Cardiac muscle cell (in vitro differentiated cells and primary cell): ENCODE measurements at regions not wholly inside any gene's neighbourhood (a gene's known extent, or its start where the extent isn't known, plus 50 kb on each side); places are given as distances from the start of the nearest gene placed in this dataset.

Source experiments
- DNase-seq, 2 donors: peaks; one replicate each; pipeline versions ENCODE4 v3.0.0 to v3.0.0-alpha.2; 2010 to 2017; ENCODE audit warnings: low read depth in 1 of 2, low spot score in 1 of 2
- H3K27ac ChIP-seq: fragments of 200-600 bp; sonication (generic); 2 replicates; pipeline ENCODE4 v1.5.1; 2016
- H3K27me3 ChIP-seq: fragments of 200-600 bp; sonication (generic); 2 replicates; pipeline ENCODE4 v1.6.0; 2016; ENCODE audit warnings: control low read depth
- H3K36me3 ChIP-seq: fragments of 200-600 bp; sonication (generic); 2 replicates; pipeline ENCODE4 v1.5.1; 2016; ENCODE audit warnings: control low read depth
- H3K4me1 ChIP-seq: fragments of 200-600 bp; sonication (generic); 2 replicates; pipeline ENCODE4 v1.8.1; 2017; ENCODE audit warnings: low read depth, mild to moderate bottlenecking, mixed run types
- H3K4me3 ChIP-seq: fragments of 200-600 bp; sonication (generic); 2 replicates; pipeline ENCODE4 v1.5.1; 2016; ENCODE audit warnings: mild to moderate bottlenecking
- H3K9me3 ChIP-seq: fragments of 200-600 bp; sonication (generic); 2 replicates; pipeline ENCODE4 v1.5.1; 2017; ENCODE audit warnings: low read depth, mild to moderate bottlenecking, control low read depth
- TF ChIP-seq, protein P1 (sequence below): IDR thresholded peaks from 2 replicates; pipeline ENCODE4 v1.5.1; 2012; ENCODE audit warnings: low read depth, mild to moderate bottlenecking, low read length

DNA sequence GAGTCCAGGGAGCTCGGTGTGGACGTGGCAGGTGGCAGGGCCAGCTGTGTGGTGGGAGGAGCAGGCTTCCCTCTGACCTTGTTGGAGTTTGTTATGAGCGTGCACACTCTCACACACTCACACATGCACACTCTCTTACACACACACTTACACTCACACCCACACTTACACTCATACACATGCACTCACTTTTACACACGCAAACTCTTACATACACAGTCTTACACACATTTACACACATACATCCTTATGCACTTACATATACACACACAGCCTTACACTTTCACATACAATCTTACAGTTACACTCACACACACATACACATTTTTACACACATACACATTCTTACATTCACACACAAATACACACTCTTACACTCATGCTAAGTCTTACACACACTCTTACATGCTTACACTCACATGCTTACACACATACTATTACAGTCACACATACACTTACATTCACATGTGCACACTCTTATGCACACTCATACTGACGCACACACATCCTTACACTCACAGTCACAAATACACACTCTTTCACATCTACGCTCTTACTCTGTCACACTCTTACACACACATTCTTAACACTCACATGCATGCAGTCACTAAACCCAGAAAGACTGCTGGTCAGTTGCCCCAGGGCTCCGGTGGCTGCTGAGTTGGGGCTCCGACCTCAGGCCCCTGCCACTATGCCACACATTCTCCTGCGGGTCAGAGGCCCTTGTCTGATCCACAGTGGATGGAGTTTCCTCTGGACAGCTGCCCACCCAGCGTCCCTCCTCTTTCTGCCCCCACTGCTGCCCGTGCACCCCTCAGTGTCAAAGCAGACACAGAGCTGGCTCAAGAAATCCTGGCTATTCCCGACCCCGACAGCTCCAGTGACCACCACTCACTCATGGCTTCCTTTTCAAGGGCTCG, 95.8 kb downstream of the ADRA2C start:
- Histone ChIP-seq H3K4me1 (no peaks in the 10 kb centered on the region), H3K27ac (no peak overlapping the region), H3K36me3 (no peaks in the 10 kb centered on the region), H3K27me3 (peaks cover 31% of the 10 kb centered on the region), H3K9me3 (no peaks in the 10 kb centered on the region), H3K4me3 (no peak overlapping the region)
- TF ChIP-seq, protein P1, sequence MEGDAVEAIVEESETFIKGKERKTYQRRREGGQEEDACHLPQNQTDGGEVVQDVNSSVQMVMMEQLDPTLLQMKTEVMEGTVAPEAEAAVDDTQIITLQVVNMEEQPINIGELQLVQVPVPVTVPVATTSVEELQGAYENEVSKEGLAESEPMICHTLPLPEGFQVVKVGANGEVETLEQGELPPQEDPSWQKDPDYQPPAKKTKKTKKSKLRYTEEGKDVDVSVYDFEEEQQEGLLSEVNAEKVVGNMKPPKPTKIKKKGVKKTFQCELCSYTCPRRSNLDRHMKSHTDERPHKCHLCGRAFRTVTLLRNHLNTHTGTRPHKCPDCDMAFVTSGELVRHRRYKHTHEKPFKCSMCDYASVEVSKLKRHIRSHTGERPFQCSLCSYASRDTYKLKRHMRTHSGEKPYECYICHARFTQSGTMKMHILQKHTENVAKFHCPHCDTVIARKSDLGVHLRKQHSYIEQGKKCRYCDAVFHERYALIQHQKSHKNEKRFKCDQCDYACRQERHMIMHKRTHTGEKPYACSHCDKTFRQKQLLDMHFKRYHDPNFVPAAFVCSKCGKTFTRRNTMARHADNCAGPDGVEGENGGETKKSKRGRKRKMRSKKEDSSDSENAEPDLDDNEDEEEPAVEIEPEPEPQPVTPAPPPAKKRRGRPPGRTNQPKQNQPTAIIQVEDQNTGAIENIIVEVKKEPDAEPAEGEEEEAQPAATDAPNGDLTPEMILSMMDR: no peak
- DNase-seq: no peak

DNA sequence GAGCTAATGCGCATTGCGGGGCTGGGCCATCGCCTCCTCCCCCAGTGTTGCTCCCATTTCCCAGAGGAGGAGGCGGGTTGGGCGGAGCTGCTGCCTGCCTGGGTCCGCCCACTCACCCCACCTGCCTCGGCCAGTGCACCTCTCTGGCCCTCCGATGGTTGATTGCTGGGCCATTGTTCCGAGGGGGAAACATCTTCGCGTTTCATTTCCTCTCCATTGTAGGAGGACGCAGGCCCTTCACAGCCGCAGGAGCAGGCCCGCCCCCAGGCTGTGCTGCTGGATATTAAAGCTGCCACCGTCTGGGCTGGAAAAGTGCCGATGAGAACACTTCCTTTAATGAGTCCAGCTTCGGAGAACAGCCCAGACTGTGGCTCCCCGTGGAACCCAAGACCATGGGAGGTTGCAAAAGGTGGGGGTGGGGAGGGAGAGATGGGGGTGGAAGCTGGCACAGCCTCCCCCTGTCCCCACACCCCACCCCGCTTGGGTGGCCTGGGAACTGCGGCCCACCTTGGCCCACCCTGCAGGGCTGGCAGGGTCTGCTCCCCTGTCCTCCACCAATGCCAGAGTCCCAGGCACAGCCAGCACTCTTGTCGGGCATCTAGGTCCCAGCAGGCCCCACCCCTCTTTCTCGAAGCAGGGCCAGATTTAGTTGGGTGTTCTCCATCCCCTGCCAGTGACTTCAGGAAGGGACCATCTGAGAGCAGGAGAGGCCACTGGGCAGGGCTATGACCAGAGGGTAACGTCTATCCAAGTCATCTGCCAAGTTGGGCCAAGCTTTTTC, 96.6 kb downstream of the ADRA2C start:
- H3K4me1 ChIP-seq: no peaks in the 10 kb centered on the region
- peaks cover 31% of the 10 kb centered on the region for H3K27me3 ChIP-seq
- no peak overlapping the region for H3K4me3 ChIP-seq
- H3K36me3 ChIP-seq: no peaks in the 10 kb centered on the region
- no peak overlapping the region for H3K27ac ChIP-seq
- no peaks in the 10 kb centered on the region for H3K9me3 ChIP-seq
- TF ChIP-seq, protein P1: no peak
- no peak for DNase-seq

DNA sequence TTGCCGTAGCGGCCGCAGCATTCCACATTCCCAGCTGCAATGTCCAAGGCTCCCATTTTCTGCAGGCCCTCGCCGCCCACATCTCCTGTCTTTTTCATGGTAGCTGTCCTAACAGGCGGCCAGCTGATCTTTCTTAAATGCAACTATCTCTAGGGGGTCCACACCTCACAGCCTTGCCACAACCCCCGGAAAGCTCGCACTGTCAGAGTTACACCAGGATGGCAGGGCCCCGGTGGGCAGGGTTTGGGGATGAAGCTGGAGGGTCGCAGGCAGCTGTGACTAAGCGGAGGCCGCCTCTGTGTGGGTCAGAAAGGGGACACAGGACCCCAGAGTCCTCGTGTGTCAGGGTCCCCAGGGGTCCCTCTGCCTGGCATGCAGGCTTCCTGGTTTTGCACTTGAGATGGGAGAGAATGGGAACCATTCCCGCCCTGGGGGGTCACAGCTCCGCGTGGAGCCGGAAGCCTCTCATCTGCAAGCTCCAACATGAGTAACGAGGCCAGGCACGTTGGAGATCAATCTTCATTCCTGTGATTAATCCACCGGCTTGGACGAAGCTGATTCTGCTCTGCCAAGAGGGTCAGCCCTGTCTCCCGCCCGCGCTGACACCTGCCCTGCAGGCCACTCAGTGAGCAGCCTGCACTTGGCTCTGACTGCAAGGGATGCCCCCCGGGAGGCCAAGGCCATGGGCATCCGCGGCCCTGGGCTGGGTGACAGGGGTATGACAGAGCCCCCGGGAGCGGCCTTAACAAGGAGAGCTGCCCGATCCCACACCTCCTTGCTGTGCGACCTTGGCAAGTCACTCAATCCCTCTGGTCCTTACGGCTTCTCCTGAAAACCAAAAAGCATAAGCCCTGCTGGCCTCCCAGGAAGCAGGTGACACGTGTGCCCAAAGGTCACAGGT, 97.9 kb downstream of the ADRA2C start:
- Histone ChIP-seq H3K4me3 (no peak overlapping the region), H3K36me3 (no peaks in the 10 kb centered on the region), H3K9me3 (no peaks in the 10 kb centered on the region), H3K27me3 (peaks cover 29% of the 10 kb centered on the region), H3K27ac (no peak overlapping the region), H3K4me1 (no peaks in the 10 kb centered on the region)
- no peak for DNase-seq
- TF ChIP-seq, protein P1: no peak

- Histone ChIP-seq H3K27ac (no peak overlapping the region), H3K4me3 (no peak overlapping the region), H3K9me3 (no peaks in the 10 kb centered on the region), H3K4me1 (no peaks in the 10 kb centered on the region), H3K27me3 (peaks cover 38% of the 10 kb centered on the region), H3K36me3 (no peaks in the 10 kb centered on the region)
- no peak for DNase-seq
- TF ChIP-seq, protein P1: no peak
Measured at GRCh38 chr4:3864742-3865721, 98.8 kb downstream of the ADRA2C start.
